Inferior parietal cortex (tissue), 1 donor: ENCODE measurements at regions not wholly inside any gene's neighbourhood (a gene's known extent, or its start where the extent isn't known, plus 50 kb on each side); places are given as distances from the start of the nearest gene placed in this dataset.

Experiments
- DNase-seq: peaks from one replicate; pipeline ENCODE4 v3.0.0-alpha.2; 2016; ENCODE audit errors: extremely low spot score

DNA sequence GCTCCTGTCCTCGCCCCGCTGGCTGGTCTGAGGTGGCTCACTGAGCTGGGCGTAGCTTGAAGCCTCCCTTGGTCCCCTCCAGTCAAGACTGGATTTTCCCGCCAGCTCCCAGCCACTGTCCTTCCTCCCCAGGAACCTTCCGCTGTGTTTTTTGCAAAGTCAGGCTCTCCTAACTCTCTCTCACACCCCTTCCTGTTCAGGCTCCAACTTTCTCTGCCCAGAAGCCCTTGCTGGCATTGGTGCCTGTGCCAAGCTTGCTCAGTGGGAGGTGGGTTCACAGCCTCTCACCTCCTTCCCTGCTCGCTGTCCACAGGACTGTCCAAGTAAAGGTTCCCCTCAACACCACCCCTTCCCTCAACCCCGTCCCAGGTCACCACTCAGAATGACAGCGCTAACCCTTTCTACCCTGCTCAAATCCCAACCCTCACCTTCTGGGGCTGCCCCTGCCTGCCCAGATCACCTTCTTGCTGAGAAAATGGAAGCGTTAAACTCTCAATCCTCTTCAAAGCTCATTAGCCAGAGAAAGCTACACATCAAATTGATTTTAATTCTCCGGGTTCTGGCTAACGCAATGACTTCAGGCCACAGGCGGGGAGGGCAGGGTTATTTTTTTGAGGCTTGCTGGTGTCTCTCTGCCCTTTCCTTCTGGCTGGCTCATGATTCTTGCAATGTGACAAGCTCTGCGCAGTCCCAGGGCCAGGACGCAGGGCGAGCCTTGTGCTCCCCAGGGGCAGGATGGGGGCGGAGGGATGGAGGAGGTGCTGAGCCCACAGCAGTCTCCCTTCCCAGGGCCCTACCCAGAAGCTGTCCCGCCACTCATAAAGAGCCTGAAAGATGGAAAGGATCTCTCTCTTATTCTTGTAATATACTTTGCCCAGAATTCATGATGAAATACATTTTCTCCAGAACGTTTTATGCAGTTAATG, 357.2 kb upstream of the TNRC6C start:
- no peak for DNase-seq

DNA sequence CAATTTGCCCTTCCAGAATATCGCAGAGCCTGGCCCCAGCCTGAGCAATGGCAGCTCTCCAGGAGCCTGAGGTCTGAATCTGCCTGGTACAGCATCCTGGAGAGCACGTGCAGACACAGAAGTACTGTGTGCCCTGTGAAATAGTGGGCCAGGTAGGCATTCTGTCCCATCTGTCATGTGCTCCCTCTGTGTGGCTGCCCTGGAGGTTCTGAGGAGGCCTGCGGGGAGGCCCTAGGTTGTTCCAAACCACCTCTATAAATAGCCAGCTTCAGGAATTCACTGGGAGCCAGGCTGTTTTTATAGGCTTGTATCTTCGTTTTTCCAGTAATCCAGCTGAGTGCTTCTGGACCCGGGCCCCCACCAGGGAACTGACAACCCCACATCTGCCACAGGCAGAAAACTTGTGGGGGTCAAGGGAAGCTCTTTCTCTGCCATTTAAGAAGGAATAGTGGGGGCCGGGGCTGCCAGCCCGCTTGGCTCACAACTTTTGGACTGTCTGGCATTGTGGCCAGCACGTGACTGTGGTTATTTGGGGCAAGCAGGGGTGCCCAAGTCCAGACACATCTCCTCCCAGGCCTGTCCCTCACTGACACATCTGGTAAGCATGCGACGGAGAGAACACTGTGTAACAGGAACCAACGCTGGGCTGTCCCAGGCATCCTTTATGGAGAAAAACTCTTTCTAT, 356.3 kb upstream of the TNRC6C start:
- DNase-seq, result no peak

DNA sequence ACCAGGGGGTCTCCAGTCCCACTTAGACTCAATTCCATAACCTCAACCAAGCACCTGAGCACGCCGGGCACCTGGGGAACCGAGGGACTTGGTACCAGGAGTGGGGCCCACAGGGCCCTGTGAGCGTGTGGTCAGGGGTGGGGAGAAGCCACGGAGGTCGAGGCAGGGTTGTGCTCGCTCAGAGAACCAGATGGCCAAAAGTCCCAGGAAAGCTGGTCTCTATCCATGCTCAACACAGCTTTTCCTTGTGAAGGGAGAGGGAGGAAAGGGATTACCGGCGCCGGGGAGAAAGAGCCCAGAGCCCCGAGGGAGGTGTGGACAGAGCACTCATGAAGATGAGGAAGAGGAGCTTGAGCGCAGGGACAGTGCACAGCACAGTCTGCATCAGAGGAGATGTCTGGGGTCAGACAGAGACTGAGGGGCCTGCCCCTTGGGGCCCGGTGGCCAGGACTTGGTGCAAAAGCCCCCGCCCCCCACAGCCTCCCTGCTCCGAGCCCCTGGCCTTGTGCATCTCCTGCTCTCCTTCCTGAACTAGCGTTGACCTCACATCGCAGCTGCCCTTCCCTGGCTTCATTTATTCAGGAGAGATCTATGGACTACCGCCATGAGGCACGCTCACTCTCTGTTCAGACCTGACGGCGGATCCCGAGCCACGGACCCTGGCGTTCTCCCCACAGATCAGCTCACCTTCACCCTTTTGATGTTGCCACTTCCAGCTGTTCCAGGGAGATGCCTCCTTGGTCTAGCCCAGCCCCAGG, 355.4 kb upstream of the TNRC6C start:
- DNase-seq, result no peak

DNA sequence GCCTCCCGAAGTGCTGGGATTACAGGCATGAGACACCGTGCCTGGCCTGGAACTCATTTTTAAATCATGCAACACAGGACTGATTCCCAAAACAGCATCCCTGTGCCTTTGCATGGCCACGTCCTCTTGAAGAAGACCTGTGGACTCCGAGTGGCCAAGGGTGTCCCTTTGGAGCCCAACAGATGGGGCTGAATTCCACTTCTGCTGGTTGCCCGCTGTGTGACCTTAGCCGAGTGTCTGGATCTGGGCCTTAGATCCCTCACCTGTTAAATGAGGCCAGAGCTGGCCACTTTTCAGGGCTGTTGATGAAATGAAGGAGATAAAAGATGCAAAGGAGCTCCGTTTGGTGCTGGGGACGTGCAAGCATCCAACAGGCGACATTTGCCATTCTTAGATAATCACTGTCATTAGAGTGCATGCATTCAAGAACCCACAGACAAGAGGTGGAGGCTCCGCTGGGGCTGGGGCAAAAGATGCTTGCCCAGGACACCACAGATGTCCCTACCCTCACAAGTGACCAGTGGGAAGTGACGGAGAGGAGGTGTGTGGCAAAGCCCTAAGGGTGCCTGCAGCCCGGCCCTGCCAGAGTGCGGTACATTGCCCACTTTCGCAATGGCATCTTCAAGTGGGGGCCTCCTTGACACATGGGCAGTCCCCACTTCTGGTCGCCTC, 354.1 kb upstream of the TNRC6C start:
- DNase-seq, result no peak

DNA sequence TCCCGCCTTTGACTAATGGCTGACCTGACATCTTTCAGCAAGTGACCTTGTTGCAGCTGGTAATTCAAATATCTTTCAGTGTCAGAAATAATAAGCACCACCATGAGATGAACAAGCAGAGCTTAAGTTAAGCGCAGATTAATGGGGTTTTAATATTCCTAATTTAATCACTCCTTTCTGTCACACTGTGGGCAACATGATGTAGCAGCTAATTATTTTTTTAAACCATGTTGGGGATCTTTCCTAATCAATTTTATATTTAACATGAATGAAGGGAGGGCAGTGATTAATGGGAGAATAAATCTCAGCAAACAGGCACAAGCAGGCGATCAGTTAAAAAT, 353.6 kb upstream of the TNRC6C start:
- DNase-seq, result no peak

DNA sequence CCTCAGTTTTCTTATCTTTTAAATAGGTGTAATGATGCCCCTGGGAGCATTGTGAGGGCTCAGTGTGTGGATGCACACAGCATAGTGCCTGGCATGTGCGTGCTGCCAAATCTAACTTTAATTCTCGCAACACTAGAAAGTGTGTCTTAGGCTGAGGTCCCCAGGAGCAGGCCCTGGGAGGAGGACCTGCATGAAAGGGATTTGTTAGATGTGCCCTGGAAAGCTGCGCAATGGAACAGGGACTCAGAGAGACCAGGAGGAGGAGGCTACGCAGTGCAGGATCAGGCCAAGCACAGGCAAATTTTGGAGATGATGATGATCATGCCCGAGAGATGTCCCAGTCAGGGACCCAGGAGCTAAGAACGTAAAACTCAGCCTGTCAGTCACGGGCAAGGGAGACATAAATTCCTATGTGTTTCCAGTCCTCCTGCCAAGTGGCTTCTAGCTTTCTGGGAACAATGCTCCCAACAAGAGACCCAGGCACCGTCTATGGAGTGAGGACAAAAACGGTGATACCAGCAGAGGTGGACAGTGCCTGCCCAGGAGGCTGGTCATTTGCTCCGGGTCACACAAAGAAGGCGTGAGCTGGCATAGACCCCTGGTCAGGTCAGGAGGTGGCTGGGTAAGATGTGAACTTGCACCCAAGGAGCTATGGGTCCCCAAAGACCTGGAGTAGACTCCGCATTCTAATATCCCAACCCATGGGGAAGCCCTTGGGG, 352.2 kb upstream of the TNRC6C start:
- DNase-seq, result no peak

DNA sequence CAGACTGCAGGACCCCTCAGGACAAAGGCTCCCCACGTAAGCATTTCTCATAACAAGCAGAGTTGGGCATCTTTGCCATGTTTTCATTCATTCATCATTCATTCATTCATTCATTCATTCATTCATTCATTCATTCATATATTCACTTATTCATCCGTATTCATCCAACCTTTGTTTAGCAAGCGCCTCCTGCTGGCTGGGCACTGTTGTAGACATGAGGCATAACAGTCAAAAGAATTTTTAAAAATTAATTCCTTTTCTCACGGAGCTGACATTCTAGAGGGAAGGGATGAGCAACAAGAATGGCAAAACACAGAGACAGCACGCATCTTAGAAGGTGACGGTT, 351.7 kb upstream of the TNRC6C start:
- DNase-seq, result no peak

DNA sequence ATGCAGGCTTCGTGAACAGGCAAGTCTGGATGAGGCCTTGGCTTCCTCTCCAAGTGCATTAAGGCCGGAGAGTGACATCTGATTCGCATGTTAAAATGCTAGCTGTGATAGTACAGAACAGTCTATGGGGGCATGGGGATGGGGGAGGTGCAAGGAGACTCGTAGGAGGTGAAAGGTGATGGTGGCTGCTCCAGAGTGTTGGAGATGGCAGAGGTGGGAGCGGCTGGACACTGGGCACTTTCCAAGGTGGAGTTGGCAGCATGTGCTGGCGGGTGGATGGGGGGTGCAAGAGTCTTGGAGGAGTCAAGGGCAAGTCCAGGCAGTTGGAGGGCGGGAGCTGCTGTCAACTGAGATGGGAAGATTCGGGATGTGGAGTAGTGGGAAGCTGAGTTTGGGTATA, 350.9 kb upstream of the TNRC6C start:
- DNase-seq, result no peak

DNA sequence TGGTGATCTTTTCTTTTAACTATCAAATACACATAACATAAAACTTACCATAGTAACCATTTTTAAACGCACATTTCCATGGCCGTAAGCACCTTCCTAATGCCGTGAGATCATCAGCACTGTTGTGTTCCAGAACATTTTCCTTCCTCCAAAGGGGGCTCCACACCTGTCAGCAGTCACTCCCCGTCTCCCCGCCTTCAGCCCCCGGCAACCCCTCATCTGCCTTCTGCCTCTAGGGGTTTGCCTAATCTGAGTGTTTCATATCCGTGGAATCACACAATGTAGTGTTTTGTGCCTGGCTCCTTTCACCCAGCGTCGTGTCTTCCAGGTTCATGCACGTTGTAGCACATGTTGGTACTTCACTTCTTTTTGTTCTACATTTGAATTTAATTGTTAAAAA, 350.1 kb upstream of the TNRC6C start:
- DNase-seq, result no peak

DNA sequence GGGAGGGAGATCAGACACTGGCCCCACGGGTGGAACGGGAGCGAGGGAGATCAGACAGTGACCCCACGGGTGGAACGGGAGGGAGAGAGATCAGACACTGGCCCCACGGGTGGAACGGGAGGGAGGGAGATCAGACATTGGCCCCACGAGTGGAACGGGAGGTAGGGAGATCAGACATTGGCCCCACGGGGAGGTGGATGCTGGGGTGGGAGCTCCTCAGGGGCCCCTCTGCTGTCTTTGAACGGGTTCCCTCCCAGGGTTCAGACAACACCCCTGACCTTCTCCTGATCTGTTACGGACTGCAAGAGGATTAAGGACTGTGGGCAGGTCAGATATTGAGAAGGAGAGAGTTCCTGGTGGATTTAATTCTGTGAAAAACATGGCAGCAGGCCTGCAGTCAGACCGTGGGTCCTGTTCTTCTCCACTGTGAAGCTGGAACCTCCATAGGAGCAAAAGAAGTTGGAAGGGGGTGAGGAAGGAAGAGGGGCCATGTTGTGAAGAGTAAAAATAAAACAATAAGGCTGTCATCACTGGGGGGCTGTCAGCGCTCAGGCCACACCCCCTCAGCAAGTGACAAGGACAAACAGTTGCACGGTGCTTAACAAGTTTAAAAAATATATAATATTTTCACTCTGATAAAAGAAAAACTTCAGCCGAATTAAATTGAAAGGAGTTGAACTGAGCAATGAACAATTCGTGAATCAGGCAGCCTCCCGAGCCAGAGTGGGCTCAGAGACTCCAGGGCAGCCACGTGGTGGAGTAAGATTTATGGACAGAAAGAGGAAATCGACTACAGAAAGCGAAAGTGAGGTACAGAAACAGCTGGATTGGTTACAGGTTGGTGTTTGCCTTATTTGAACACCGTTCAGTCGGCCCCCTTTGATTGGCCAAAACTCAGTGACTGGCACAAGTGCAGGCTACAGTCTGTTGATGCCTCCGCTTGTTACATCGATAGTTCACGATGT, 348.7 kb upstream of the TNRC6C start:
- DNase-seq, result no peak

DNA sequence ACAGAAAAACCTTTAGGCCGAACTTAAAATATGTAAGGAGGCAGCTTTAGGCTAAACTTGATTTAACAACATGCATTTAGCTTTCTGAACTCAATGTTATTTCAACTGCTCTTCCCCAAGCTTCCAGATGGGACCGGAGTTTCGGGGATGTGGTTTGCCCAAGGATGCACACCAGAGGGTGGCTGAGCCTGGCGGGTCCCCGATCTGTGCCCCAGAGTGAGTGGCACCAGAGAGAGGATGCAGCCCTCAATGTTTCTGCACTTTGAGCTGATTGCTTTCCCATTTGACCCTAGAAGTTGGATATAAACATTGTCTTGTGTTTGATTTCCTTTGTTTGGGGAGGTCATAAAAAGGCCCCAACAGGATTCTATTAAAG, 348.0 kb upstream of the TNRC6C start:
- no peak for DNase-seq

DNA sequence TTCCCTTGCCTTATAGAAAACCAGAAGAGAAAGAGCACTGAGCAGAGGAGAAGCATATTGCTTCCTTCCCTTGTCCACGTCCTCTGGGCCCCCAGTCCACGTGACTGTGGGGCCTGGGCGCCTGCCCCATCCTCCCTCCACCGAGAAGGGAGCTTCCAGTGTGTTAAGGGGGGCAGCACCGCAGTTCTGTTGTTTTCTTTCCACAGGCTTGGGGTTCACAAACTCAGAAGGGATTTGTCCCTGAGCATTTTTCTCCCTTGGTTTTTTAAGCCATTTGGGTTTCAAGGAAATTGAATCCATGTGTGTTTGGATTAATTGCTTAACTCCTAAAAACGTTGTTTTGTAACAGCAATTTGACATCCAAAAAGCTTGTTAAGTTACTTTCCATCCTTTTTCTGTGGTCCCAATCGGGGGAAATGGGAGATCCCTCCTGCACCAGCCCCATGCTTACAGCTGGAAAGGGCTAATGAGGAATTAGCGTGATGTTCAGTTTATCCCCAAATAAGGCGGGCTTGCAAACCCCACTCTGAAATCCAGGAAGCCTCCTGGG, 347.5 kb upstream of the TNRC6C start:
- no peak for DNase-seq

DNA sequence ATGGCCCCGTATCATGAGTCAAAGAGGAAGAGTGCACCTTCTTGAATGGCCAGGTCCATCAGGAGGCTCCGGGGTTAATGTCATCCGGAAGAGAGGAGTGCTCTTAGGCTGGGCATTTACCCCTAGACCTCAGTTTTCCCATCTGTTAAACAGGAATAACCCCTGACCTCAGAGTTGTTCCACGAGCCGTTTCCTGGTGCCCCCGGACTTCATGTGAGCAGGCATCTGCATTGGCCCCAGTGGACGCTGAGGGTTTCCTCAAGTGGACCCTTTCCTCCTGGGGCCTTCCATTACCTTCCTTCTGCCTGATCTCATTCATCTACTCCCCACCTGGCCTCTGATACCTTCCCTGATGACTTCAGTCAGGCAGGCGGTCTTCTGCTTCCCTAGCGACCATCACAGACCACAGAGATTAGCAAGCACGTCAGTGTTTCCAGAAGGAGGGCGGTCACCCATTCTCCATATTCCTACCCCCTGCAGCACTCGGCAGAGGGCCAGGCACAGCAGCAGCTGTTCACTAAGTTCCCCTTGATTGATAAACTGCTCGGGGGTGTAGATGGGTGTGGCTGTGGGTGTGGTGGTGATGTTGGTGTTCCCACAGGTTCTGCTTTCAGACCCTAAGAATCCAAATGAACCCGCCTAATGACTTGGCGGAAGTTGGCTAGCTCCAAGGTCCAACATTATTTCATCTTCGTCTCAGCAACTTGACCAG, 346.6 kb upstream of the TNRC6C start:
- no peak for DNase-seq

DNA sequence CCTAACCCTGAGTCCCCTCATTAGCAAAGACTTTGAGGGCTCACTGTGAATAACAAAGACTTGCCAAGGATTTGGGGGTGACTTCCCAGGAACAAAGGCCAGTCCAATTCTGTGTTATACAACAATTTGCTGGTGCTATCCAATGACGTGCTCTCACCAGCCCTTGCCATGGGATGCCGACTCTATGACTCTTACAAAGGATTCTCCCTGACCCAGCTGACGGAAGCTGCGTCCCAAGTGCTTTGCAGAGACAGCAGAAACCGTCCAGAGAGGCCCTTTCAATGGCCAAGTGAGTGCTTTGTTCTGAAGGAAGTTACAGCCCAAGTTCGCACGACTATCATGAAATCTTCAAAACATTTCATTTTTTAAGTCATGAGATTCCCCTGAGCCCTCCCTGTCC, 345.3 kb upstream of the TNRC6C start:
- no peak for DNase-seq

DNA sequence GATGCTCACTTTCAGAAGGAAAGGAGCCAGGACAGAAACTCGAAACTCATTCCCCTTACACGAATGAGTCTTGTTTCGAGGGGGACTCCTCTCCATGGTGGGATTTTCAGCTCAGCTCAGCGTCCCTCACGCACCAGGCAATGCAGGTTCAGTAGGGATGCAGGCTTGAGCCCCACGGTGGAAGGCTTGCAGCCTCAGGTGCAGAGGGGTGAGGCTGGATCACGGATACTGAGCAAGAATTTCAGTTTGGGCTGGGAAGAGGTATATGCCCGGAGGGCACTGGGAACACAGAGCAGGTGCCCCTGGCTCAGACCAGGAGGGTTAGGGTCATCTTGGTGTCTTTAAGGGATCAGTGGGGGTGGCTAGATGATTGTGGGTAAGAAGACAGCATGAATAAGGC, 344.9 kb upstream of the TNRC6C start:
- no peak for DNase-seq

DNA sequence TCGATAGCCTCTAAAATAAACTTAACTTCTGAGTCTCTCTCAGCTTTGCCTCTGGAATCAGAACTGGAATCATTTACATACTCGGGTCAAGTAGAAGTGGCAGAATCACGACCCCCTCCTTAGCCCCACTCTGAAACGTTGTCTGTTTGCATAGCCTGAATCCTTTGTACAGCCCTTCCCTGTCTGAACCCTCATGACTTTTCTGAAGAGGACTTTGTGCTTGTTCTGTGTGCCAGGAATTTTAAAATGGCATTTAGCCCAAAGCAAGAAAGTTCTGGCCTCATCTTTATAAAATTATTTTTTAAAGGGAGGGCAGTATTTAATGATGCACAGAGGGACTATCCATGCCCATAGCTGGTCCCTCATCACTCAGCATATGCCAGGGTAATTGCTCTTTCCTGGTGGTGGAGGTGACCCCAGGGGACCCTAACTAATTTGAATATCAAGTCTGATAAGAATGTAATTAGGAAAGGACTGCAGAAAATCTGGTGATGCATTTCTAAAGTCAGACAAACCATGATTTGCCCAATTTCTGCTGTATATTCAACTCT, 342.7 kb upstream of the TNRC6C start:
- no peak for DNase-seq

DNA sequence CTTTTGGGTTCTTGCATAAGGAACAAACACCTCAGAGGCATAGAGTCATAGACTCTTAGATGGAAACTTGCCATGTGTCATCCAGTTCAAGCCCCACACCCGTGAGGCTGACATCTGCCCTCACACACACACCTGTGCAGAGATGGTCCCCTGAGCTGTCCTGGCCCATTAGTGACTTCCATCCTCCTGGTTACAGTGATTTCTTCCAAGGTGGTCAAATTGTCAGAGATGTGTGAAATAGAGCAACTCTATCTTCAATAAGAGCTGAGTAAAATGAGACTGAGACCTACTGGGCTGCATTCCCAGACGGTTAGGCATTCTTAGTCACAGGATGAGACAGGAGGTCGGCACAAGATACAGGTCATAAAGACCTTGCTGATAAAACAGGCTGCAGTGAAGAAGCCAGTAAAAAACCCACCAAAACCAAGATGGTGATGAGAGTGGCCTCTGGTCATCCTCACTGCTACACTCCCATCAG, 342.2 kb upstream of the TNRC6C start:
- DNase-seq, result no peak

DNA sequence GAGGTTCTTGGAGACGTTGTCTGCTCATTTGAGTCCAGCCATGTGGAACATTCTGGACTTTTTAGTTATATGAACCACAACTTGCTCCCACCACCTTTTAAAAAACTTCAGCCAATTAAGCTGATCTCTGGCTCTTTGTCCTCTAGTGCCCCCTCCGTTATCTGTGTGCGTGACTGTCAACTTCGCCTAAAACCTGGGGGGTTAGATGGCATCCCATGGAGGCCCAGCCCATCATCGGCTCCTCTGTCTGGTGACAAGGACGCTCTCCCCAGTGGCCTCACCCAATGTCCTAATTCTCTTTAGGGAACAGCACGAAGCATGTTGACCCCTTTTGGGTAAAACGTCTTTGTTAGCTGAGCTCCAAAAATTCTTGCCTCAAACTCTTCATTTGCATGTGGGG, 341.0 kb upstream of the TNRC6C start:
- no peak for DNase-seq

DNA sequence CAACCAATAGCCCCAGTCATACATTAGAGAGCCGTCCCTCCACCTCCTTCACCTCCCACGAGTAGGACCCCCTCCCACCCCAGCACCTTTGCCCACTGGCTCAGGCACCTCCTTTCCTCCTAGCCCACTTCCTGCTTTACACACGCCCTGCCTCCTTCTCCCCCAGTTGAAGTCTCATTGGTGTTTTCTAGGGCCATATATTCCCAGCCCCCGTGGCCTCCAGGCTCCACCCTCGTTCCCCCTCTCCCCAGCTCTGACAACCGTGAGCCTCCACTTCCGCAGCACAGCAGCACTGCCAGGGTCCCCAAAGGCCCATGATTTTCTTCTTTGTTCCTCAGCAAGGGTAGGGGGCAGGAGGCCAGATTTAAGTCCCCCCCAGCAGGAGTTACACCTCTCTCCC, 340.3 kb upstream of the TNRC6C start:
- DNase-seq, result no peak
